ENCODE measurements at regions not wholly inside any gene's neighbourhood (a gene's known extent, or its start where the extent isn't known, plus 50 kb on each side); places are given as distances from the start of the nearest gene placed in this dataset.
"Not testable (repeated sequence)": the region's sequence is repeated elsewhere in the genome, so short reads cannot be mapped to it uniquely, and the experiment has no call there.

DNA sequence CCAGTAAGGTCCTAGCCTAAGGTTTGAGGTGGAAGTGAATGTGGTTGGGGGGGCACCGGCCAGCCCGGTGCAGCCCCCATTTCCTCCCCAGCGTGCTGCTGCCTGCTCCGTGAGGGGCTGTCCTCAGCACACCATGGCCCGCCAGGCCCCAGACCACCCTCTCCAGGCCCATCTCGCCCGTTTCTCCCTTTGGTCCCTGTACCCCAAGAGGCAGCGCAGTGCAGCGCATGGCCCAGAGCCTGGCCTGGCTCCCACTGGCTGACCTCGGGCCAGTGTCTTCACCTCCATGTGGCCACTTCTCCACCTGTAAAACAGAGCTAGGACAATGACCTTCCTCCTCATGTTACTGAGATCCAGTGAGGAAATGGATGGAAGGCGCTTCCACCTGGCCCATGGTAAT, 170.0 kb upstream of the GSE1 start:
- Histone ChIP-seq H3K36me3 (ENCODE audit: control insufficient read depth, insufficient read depth, low read length) (peaks cover 6% of the 10 kb centered on the region), H3K4me3 (ENCODE audit: low read length) (no peak overlapping the region), H3K9me3 (ENCODE audit: control insufficient read depth, low read depth, low read length) (no peaks in the 10 kb centered on the region), H3K27ac (ENCODE audit: low read length) (no peak overlapping the region), H3K4me1 (ENCODE audit: control insufficient read depth, insufficient read depth, low read length) (peaks cover 53% of the 10 kb centered on the region), H3K27me3 (ENCODE audit: control insufficient read depth, insufficient read depth, low read length) (no peaks in the 10 kb centered on the region)
- WGBS (ENCODE audit: insufficient coverage, low lambda C conversion rate) = no CpG with 5 or more reads among the region's 11 CpGs
- no peak for DNase-seq

DNA sequence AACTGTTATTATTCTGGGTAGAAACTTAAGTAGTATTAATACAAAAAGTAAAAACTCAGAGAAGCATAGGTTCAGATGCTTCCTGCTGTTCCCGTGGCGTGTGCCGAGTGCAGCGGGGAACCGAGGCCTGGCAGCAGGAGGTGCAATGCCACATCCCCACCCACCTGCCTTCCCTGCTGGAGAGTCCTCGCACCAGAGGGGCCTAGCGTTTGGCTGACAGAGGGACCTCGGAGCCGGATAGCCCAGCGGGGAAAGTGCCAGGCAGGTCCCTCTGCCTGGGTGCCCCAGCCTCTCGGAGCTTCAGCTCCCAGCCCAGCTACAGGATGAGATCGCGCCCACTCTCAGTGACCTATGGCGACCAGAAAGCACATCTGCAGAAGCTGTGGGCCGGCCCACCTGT, 169.6 kb upstream of the GSE1 start:
- no peak for DNase-seq
- Histone ChIP-seq H3K36me3 (ENCODE audit: control insufficient read depth, insufficient read depth, low read length) (peaks cover 6% of the 10 kb centered on the region), H3K27ac (ENCODE audit: low read length) (no peak overlapping the region), H3K9me3 (ENCODE audit: control insufficient read depth, low read depth, low read length) (no peaks in the 10 kb centered on the region), H3K4me1 (ENCODE audit: control insufficient read depth, insufficient read depth, low read length) (peaks cover 53% of the 10 kb centered on the region), H3K27me3 (ENCODE audit: control insufficient read depth, insufficient read depth, low read length) (no peaks in the 10 kb centered on the region), H3K4me3 (ENCODE audit: low read length) (no peak overlapping the region)
- no CpG with 5 or more reads among the region's 15 CpGs for WGBS (ENCODE audit: insufficient coverage, low lambda C conversion rate)

DNA sequence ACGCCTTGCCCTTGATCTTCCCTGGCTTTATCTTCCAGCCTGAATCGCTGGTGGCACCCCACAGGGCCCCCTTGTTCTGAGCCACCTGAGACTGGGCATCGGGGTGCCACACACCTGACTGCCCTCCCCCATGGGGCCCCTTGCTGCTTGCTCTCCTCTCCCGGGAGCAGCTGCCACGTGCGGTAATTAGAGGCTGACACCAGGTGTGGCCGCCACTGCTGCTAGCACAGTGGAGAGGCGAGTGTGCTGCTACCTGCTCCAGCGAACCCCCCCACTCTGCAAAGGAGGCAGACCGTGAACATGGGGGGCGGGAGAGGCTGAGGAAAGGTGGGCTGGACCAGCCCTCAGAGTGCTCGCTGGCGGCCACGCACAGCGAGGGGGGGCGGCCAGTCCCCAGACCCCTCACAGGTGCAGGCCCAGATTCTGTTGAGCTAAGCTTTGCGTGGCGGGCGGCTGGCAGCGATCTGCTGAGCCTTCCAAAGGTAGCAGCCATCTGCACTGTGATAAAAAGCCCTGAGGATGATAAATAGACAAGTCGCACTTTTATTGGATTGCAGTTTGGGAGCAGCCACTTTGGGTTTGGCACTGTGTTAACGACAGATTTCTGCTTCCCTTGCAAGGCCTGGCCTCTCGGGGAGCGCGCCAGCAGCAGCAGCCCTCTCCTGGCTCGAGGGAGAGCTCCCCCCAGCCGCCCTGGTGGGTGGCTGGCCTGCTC, 167.9 kb upstream of the GSE1 start:
- H3K36me3 ChIP-seq (ENCODE audit: control insufficient read depth, insufficient read depth, low read length) = peaks cover 6% of the 10 kb centered on the region
- WGBS (ENCODE audit: insufficient coverage, low lambda C conversion rate) = no CpG with 5 or more reads among the region's 27 CpGs
- H3K4me1 ChIP-seq (ENCODE audit: control insufficient read depth, insufficient read depth, low read length) = peaks cover 53% of the 10 kb centered on the region
- H3K4me3 ChIP-seq (ENCODE audit: low read length) = no peak overlapping the region
- H3K27me3 ChIP-seq (ENCODE audit: control insufficient read depth, insufficient read depth, low read length) = no peaks in the 10 kb centered on the region
- no peaks in the 10 kb centered on the region for H3K9me3 ChIP-seq (ENCODE audit: control insufficient read depth, low read depth, low read length)
- peak; percentile 56 to 84 for DNase-seq
- H3K27ac ChIP-seq (ENCODE audit: low read length) = peak overlapping the region; percentile 35

DNA sequence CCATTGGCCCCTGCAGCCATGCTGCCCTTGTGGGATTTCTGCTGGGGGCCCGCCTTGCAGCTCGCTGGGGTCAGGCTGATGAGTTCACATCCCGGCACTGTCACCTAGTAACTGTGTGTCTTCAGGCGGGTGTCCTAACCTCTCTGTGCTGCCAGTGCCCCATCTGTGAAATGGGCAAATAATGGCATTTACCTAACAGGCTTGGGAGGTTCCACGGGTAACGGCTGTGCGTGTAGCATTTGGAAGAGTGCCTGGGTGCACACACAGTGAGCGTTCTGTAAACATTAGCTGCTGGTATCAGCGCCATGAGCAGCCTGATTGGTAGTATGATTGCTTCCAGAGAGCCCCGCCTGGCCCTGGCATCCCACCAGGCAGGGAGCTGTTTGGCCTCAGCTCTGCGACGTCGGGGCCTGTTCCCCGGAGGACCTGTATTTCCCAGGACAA, 167.3 kb upstream of the GSE1 start:
- Histone ChIP-seq H3K4me1 (ENCODE audit: control insufficient read depth, insufficient read depth, low read length) (peaks cover 53% of the 10 kb centered on the region), H3K36me3 (ENCODE audit: control insufficient read depth, insufficient read depth, low read length) (peaks cover 2% of the 10 kb centered on the region), H3K27ac (ENCODE audit: low read length) (no peak overlapping the region), H3K9me3 (ENCODE audit: control insufficient read depth, low read depth, low read length) (no peaks in the 10 kb centered on the region), H3K27me3 (ENCODE audit: control insufficient read depth, insufficient read depth, low read length) (no peaks in the 10 kb centered on the region), H3K4me3 (ENCODE audit: low read length) (no peak overlapping the region)
- DNase-seq = no peak
- WGBS (ENCODE audit: insufficient coverage, low lambda C conversion rate) = no CpG with 5 or more reads among the region's 14 CpGs

DNA sequence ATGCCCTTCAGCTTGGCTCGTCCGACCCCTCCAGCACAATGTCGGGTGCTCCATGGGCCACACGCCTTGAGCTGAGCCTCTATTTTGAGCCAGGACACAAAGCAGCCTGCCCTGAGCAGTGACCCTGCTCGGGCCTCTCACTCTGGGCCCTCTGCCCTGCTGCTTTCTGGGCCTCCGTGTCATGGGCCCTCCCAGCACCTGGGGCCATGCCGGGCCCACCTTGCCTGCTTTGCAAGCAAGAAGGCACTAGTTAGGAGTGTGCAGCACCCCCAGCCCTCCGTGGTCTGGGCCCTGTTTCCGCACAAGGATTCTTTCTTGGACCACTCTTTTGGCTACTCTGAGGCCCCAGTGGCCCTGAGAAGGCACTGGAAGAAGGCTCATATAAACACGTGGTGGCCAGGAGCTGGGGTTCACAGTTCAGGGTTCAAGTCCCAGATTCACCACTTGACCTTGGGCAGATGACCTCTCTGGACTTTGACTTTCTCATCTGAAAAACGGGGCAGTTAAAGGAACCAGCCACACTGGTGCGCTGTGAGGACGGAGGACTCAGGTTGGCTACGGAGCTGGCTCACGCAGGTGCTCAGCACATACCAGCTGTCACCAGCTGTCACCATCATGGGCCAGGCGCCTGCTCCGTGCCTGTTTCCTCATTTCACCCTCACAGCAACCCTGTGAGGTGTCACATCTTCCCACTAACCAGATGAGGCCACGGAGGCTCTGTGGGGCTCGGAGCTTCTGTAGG, 166.0 kb upstream of the GSE1 start:
- DNase-seq = peak in 1 of 2 donors; percentile 39
- no CpG with 5 or more reads among the region's 19 CpGs for WGBS (ENCODE audit: insufficient coverage, low lambda C conversion rate)
- H3K4me3 ChIP-seq (ENCODE audit: low read length) = no peak overlapping the region
- peaks cover 53% of the 10 kb centered on the region for H3K4me1 ChIP-seq (ENCODE audit: control insufficient read depth, insufficient read depth, low read length)
- H3K36me3 ChIP-seq (ENCODE audit: control insufficient read depth, insufficient read depth, low read length) = no peaks in the 10 kb centered on the region
- H3K27ac ChIP-seq (ENCODE audit: low read length) = peak overlapping the region; percentile 57
- H3K9me3 ChIP-seq (ENCODE audit: control insufficient read depth, low read depth, low read length) = no peaks in the 10 kb centered on the region
- no peaks in the 10 kb centered on the region for H3K27me3 ChIP-seq (ENCODE audit: control insufficient read depth, insufficient read depth, low read length)

DNA sequence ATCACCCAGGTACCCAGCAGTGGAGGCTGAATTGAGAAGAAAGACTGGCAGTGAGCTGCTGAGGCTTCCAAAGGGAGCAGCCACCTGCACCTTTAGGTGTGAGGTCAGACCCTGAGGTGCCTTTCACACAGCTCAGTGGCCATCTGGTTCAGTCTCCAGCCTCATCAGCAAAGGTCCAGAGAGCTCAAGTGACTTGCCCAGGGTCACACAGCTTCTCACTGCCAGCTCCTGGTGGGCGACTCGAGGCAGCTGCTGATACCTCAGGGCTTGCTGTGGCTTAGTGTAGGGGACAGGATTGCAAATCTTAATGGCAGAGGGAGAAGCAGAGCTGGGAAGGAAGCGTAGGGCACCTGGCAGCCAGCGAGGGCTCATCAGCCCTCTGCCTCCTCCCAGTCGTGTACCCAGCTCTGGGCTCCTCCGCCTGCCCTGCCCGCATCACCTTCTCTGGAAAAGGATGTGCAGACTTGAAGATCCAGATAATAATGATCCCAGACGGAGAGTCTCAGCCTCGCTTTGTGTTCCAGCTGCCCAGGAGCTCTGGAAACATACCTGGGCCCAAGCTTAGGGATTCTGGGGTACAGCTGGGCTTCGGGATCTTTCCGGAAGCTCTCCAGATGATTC, 165.3 kb upstream of the GSE1 start:
- no peak overlapping the region for H3K4me3 ChIP-seq (ENCODE audit: low read length)
- H3K9me3 ChIP-seq (ENCODE audit: control insufficient read depth, low read depth, low read length) = no peaks in the 10 kb centered on the region
- no peaks in the 10 kb centered on the region for H3K36me3 ChIP-seq (ENCODE audit: control insufficient read depth, insufficient read depth, low read length)
- H3K4me1 ChIP-seq (ENCODE audit: control insufficient read depth, insufficient read depth, low read length) = peaks cover 53% of the 10 kb centered on the region
- DNase-seq = no peak
- no CpG with 5 or more reads among the region's 11 CpGs for WGBS (ENCODE audit: insufficient coverage, low lambda C conversion rate)
- peak overlapping the region; percentile 57 for H3K27ac ChIP-seq (ENCODE audit: low read length)
- no peaks in the 10 kb centered on the region for H3K27me3 ChIP-seq (ENCODE audit: control insufficient read depth, insufficient read depth, low read length)

DNA sequence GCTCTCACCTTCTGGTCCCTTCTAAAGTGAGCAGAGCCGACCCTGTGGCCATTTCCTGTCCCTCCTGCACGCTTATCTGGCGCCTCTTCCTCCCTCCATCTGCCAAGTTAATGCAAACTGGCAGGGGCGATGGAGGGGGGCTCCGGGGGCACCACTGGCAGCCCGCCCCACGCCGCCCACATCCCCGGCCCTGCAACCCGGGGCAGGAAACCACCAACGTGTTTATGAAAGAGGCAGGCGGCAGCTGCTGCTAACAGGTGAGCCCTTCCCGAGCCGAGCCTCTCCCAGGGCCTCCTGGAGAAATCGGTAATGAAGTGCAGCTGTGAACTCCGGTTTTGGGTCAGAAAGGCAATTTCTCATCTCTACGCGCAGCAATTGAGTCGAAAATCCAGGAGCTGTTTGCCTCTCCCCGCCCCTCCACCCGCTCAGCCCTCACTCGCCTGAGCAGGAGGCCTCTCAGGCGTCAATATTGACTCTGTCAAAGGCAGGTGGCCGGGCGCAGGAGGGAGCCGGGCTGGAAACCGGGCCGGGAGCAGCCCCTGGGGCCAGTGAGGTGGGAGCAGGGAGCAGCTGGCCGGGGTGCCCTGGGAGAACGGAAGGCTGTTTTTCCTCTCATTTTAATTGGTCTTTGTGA, 164.4 kb upstream of the GSE1 start:
- peaks cover 55% of the 10 kb centered on the region for H3K4me1 ChIP-seq (ENCODE audit: control insufficient read depth, insufficient read depth, low read length)
- H3K4me3 ChIP-seq (ENCODE audit: low read length) = no peak overlapping the region
- DNase-seq = peak; percentile 76 to 89
- H3K27me3 ChIP-seq (ENCODE audit: control insufficient read depth, insufficient read depth, low read length) = no peaks in the 10 kb centered on the region
- H3K27ac ChIP-seq (ENCODE audit: low read length) = peak overlapping the region; percentile 57
- no CpG with 5 or more reads among the region's 30 CpGs for WGBS (ENCODE audit: insufficient coverage, low lambda C conversion rate)
- no peaks in the 10 kb centered on the region for H3K36me3 ChIP-seq (ENCODE audit: control insufficient read depth, insufficient read depth, low read length)
- no peaks in the 10 kb centered on the region for H3K9me3 ChIP-seq (ENCODE audit: control insufficient read depth, low read depth, low read length)

DNA sequence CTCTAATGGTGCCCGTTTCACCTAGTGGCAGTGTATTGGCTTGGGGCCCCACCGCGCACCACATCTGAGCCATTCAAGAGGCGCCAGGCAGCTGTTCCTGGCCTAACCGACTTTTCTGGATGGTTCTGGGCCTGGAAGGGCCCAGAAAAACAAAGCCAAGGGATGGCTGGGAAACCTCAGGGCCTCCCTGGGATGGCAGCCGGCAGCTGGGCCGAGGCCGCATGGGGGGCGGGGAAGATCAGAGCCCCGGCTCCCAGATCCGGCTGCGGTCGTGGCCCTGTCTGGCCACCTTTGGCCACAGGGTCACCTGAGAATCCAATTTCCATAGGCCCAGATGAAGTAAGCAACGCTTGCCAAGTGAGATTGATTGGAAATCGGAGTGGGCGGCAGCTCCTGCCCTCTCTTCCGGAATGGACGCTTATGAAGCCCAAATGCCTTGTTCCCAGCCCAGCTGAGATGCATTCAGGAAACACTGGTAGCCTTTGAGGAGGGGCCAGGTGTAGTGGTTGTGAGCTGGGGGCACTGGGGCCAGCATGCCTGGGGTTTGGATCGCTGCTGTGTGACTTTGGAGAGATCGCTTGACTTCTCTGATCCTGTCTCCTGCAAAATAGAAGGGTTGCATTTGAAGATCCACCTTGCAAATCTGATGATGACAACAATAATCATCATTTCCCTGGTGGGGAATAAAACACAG, 163.8 kb upstream of the GSE1 start:
- peaks cover 52% of the 10 kb centered on the region for H3K4me1 ChIP-seq (ENCODE audit: control insufficient read depth, insufficient read depth, low read length)

DNA sequence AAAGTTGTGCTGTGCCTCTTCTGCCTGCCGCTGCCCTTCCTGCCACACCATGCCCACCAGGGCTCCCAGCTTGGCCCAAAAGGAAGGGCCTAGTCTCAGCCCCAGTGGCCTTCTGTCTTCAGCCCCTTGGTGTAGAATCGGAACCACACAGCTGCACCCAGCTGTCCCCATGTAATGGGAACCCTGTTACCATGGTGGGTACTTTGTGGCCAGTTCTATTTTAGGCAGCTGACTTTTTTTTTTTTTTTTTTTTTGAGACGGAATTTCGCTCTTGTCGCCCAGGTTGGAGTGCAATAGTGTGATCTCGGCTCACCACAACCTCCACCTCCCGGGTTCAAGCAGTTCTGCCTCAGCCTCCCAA, 163.3 kb upstream of the GSE1 start:
- no peak overlapping the region for H3K4me3 ChIP-seq (ENCODE audit: low read length)
- H3K36me3 ChIP-seq (ENCODE audit: control insufficient read depth, insufficient read depth, low read length) = no peaks in the 10 kb centered on the region
- DNase-seq = no peak
- peaks cover 47% of the 10 kb centered on the region for H3K4me1 ChIP-seq (ENCODE audit: control insufficient read depth, insufficient read depth, low read length)
- H3K27me3 ChIP-seq (ENCODE audit: control insufficient read depth, insufficient read depth, low read length) = no peaks in the 10 kb centered on the region
- peak overlapping the region; percentile 57 for H3K27ac ChIP-seq (ENCODE audit: low read length)
- no CpG with 5 or more reads among the region's 7 CpGs for WGBS (ENCODE audit: insufficient coverage, low lambda C conversion rate)
- no peaks in the 10 kb centered on the region for H3K9me3 ChIP-seq (ENCODE audit: control insufficient read depth, low read depth, low read length)

More for the DNA sequence above, 163.8 kb upstream of the GSE1 start:
- Histone ChIP-seq H3K27me3 (ENCODE audit: control insufficient read depth, insufficient read depth, low read length) (no peaks in the 10 kb centered on the region), H3K27ac (ENCODE audit: low read length) (peak overlapping the region; percentile 57), H3K4me3 (ENCODE audit: low read length) (no peak overlapping the region), H3K9me3 (ENCODE audit: control insufficient read depth, low read depth, low read length) (no peaks in the 10 kb centered on the region), H3K36me3 (ENCODE audit: control insufficient read depth, insufficient read depth, low read length) (no peaks in the 10 kb centered on the region)
- WGBS (ENCODE audit: insufficient coverage, low lambda C conversion rate) = no CpG with 5 or more reads among the region's 20 CpGs
- DNase-seq = no peak

DNA sequence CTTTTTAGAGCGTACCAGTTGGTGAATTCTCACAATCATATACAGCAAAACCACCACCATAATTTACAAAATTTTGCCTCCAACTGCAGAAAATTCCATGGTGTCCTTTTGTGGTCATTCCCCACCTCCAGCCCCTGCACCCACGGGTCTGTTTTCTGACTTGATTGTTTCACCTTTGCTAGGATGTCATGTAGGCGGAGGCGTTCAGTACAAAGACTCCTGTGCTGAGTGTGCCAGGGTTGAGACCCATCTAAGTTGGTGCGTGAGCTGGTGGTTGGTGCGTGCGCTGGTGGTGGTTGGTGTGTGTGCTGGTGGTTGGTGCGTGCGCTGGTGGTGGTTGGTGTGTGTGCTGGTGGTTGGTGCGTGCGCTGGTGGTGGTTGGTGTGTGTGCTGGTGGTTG, 162.0 kb upstream of the GSE1 start:
- not testable (repeated sequence) for H3K36me3 ChIP-seq (ENCODE audit: control insufficient read depth, insufficient read depth, low read length); H3K9me3 ChIP-seq (ENCODE audit: control insufficient read depth, low read depth, low read length); H3K27ac ChIP-seq (ENCODE audit: low read length); H3K27me3 ChIP-seq (ENCODE audit: control insufficient read depth, insufficient read depth, low read length); H3K4me3 ChIP-seq (ENCODE audit: low read length); DNase-seq
- WGBS (ENCODE audit: insufficient coverage, low lambda C conversion rate) = 100% methylated on average over 1 of the region's 11 CpGs
- H3K4me1 ChIP-seq (ENCODE audit: control insufficient read depth, insufficient read depth, low read length) = peaks cover 34% of the 10 kb centered on the region
